Hematopoietic multipotent progenitor cell (in vitro differentiated cells): ENCODE measurements at regions not wholly inside any gene's neighbourhood (a gene's known extent, or its start where the extent isn't known, plus 50 kb on each side); places are given as distances from the start of the nearest gene placed in this dataset.
"Not testable (repeated sequence)": the region's sequence is repeated elsewhere in the genome, so short reads cannot be mapped to it uniquely, and the experiment has no call there.

Experiments used
- DNase-seq, 3 donors: peaks; one replicate each; pipeline ENCODE4 v3.0.0-alpha.2; 2011 to 2015; ENCODE audit warnings: low read depth in 2 of 3, low spot score in 2 of 3

DNA sequence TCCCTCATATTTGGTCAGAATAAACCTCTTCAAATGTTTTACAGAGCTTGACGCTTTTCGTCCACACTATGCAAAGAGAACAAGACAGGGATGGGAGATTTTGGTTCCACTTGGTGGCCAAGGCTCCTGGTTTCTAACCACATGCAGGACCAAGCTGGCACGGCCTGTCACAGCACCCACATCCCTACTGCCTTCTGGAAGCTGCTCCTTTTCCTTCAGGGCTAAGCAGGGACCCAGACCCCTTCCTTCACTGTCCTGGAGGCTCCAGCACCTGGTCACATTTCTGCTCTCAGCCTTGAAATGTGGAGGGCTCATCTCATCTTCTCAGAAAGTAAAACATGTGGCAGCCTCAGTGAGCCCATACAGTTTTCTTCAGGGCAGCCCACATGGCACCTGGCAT lies 50.4 kb upstream of the ARHGEF7 start:
- DNase-seq: no peak

DNA sequence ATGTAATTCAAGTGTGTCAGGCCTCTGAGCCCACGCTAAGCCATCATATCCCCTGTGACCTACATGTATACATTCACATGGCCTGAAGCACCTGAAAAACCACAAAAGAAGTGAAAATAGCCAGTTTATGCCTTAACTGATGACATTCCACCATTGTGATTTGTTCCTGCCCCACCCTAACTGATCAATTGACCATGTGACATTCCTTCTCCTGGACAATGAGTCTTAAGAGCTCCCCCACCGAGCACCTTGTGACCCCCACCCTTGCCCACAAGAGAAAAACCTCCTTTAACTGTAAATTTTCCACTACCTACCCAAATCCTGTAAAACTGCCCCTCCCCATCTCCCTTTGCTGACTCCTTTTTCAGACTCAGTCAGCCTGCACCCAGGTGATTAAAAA lies 52.1 kb upstream of the ARHGEF7 start:
- DNase-seq: no peak

DNA sequence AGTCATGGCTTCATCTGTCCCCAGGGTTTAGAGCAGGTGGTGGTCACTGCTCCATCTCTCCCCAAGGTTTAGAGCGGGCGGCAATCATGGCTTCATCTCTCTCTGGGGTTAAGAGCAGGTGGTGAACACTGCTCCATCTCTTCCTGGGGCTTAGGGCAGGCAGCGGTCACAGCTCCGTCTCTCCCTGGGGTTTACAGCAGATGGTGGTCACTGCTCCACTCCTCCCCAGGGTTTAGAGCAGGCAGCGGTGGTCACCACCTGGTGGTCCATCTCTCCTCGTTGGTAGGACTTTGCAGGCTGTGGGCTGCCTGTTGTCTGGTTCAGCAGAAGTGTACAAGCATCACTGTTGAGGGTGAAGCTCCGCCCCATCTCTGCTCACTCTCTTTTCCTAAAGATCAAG lies 52.8 kb upstream of the ARHGEF7 start:
- no peak for DNase-seq

GRCh38 chr13:111061358-111062045 lies 53.6 kb upstream of the ARHGEF7 start:
- no peak for DNase-seq

DNA sequence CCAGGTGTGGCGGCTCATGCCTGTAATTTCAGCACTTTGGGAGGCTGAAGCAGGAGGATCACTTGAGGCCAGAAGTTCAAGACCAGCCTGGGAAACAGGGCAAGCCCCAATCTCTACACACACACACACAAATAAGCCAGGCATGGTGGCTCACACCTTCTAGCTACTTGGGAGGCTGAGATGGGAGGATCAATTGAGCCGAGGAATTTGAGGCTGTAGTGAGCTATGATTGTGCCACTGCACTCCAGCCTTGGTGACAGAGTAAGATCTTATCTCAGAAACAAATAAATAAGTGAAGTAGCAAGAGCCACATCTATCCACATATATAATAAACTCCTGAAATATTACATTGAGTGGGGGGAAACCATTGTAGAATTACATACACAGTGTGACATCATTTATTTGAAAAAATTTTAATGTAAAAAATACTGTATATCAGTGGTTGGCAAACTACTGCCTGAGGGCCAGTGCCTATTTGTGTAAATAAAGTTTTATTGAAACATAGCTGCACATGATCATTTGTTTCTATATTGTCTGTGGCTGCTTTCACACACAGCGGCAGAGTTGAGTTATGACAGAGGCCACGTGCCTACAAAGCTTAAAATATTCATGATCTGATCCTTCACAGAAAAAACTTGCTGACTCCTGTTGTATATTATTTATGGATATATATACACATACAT lies 54.7 kb upstream of the ARHGEF7 start:
- DNase-seq: no peak

DNA sequence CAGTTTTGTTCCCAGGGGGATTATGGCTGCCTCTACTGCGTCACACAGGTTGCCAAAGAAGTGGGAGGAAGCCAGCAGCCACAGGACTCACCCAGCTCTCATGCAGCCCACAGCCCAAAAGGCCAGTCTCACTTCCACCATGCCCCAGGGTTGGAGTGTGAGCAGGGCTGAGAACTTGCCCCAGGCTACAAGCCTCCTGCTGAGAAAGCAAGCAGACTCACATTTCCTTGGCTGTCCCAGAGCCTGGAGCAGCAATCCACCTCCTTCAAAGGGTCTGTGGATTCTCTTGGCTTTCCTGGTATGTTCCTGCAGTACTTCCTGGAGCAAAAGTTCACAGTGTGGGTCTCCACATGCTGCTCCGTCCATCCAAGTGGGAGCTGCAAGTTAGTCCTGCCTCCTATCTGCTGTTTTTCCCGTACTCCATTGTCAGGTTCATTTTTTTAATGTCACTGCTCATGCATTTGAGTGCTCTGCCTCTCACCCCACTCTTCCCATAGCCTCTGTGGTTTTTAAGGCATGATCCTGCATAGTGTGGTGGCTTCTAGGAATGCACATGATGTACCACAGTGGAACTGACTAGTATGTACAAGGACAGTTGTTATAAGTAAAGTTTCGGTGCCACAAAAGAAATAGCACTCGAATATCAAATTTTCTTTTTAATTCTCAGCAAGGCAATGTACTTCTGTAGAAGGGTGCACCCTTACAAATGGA lies 56.2 kb upstream of the ARHGEF7 start:
- DNase-seq: no peak

GRCh38 chr13:111058339-111058738 lies 56.8 kb upstream of the ARHGEF7 start:
- DNase-seq: not testable (repeated sequence)

DNA sequence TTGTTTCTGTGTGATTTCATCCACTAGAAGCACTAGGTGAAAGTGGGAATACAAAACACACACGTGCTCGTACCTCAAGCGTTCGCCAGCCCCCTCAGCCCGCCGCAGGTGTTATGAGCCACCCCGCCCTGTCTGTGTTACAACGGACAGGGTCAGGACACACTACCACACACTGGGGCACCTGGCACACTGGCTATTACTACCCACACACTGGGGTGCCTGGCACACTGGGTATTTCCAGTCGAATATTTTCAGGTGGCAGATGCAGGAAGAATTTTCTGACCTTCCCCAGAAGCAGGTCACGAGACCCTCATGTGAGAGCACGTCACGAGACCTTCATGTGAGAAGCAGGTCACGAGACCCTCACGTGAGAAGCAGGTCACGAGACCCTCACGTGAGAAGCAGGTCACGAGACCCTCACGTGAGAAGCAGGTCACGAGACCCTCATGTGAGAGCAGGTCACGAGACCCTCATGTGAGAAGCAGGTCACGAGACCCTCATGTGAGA lies 63.3 kb upstream of the ARHGEF7 start:
- DNase-seq: not testable (repeated sequence)

DNA sequence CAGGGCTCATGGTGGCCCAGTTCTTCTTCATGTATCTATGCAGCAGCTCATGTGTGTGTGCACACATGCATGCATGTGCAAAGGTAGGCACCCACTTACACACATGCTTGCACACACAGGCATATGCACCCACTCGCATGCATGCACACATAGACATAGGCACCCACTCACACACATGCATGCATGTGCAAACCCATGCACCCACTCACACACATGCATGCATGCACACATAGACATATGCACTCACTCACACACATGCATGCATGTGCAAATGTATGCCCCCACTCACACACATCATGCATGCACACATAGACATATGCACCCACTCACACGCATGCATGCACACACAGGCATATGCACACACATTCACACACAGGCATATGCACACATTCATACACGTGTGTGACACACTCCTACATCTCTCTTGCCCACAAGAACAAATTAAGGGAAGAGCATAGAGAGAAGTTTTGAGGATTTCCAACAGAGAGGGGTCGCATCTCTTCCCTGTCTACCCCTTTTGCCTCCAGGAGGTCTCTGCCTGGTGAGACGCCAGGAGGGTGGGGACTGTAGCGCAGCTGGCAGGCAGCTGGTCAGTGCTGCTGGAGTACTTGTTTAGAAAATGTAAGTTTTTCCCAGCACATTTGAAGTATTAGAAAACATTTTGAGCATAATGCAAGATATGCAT lies 63.9 kb upstream of the ARHGEF7 start:
- DNase-seq: no peak

DNA sequence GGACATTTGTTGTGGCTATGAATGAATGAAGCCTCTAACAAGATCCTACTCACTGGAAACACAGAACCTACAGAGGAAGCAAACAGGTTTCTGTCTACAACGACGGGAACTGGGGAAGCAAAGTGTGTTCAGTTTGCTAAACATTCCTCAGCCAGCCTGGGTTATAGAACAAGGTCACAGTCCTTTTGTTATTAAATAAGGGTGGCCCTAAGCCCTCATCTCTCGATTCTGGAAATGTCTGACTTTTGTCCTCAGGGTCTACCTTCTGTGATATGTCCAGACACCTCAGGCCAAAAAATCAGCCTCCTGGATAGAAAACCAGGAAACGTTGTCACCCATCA lies 64.6 kb upstream of the ARHGEF7 start:
- DNase-seq: no peak

- no peak for DNase-seq
Measured at GRCh38 chr13:111049791-111050538, 65.1 kb upstream of the ARHGEF7 start.

GRCh38 chr13:111048387-111048786 lies 66.7 kb upstream of the ARHGEF7 start:
- no peak for DNase-seq

DNA sequence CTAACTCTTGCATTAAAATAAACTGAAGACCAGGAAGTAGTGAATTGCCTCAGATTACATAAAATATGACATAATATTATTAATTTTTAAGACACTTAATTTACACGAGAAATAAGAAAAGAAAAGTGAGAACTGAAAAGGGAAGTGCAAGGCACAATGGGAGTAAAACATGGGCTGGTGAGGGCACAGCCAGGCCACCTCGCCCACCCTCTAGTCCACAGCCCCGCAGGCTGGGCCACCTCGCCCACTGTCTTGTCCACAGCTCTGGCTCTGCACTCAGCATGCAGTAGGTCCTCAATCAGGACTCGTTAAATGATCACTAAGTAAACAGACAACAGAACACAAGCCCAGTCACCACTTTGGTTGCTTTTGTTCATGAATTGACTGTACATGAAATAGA lies 67.8 kb upstream of the ARHGEF7 start:
- no peak for DNase-seq

- peak in 1 of 3 donors; percentile 21 for DNase-seq
Measured at GRCh38 chr13:111046590-111047141, 68.4 kb upstream of the ARHGEF7 start.

DNA sequence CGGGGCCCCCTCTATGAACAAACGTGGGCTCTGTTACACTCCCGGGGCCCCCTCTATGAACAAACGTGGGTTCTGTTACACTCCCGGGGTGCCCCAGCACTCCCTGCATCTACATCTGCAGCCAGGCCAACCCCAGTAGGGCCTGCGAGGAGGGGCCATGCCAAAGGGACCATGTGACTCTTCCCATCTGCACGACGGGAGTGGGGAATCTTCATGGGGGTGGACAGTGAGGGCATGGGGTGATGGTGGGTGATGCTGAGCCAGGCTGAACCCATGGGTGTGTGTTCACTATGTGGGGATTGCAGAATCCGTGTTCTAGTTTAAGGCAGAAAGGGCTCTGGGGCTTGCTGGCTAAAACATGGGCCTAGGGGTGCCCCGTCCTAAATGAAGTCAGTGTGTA lies 69.9 kb upstream of the ARHGEF7 start:
- no peak for DNase-seq

- no peak for DNase-seq
Measured at GRCh38 chr13:111044087-111044830, 70.9 kb upstream of the ARHGEF7 start.

DNA sequence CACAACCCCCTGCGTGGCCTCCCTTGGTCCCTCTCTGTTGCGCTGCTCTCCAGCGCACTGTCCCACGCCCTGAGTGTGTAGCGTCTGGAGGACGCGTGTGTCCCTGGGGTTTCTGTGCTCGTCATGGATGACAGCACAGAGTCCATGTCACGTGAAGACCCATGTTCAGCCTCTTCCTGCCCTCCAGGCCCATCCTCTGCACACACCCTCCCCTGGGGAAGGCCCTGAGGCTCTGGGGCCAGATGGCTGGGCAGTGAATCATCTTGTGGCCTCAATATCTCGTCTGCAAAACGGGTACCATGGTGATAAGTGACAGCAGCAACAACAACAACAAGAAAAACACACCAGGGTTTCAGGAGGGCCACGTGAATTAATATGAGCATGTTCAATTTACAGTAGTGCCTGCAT lies 71.5 kb upstream of the ARHGEF7 start:
- no peak for DNase-seq

DNA sequence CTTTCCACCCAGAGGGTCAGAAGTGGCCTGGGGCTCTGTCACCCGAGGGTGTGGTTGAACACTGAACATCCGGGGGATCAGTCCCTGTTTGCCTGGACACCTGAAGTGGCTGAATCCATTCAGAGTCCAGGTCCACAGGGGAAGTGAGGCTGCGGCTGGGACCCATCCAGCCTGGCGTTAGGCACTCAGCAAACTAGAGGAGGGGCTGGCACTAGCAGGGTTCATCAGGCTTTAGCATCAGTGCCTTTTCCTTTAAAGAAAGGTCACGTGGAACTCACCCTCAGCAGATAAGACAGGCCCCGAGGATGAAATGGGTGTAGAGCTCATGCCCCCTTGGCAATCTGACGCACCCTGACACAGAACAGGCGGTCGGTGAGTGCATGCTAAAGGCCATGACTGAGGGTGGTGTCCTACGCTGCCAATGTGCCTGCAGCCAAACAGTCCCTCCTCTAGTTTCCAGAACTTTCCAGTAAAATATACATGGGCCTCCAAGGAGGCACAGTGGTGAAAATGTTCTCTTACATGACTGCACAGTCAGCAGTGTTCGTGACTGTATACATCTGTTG lies 72.4 kb upstream of the ARHGEF7 start:
- DNase-seq: no peak

- DNase-seq: no peak
Measured at GRCh38 chr13:111040830-111041229, 74.3 kb upstream of the ARHGEF7 start.
